NCI-H146 (cell line): ENCODE measurements at regions not wholly inside any gene's neighbourhood (a gene's known extent, or its start where the extent isn't known, plus 50 kb on each side); places are given as distances from the start of the nearest gene placed in this dataset.
"Not testable (repeated sequence)": the region's sequence is repeated elsewhere in the genome, so short reads cannot be mapped to it uniquely, and the experiment has no call there.

Experiments
- DNase-seq: peaks from one replicate; lab custom pipeline; 2025; lab: John Stamatoyannopoulos, UW

DNA sequence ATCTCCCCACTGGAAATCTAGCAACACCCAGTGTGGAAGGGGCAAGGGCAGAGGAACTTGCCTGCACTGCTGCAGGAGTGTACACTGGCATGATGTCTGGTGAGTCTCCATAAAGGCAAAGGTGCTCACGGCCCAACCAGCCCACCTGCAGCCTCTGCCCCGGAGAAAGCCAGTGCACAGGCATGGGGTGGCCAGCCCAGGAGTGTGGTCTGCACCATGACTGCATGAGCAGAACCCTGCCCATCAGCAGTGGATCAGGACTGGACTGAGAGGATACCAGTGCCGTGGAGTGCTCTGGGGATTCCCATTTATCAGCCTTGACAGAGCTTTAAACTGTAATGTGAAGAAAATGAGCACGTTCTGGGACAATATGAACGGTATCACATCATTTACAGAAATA, 342.6 kb upstream of the HS6ST1 start:
- DNase-seq = no peak

DNA sequence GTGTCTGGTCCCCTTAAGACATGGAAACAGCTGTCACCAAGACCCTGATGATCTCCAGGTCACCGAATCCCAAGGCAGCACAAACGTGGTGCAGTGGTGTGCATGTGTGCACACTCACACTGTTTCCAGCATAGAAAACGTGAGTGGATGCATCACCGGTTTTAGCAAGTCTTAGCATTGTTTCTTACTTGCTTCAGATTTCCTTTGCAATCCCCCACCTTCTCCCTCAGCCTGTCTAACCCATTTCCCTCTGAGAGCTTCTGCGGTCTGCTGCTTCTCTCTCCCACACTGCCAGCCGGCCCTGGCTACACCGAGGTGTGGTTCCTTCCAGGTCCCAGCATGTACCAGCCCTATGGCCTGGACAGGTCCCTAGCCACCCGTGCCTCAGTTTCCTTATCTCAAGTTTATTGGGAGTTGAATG, 343.4 kb upstream of the HS6ST1 start:
- DNase-seq = no peak

DNA sequence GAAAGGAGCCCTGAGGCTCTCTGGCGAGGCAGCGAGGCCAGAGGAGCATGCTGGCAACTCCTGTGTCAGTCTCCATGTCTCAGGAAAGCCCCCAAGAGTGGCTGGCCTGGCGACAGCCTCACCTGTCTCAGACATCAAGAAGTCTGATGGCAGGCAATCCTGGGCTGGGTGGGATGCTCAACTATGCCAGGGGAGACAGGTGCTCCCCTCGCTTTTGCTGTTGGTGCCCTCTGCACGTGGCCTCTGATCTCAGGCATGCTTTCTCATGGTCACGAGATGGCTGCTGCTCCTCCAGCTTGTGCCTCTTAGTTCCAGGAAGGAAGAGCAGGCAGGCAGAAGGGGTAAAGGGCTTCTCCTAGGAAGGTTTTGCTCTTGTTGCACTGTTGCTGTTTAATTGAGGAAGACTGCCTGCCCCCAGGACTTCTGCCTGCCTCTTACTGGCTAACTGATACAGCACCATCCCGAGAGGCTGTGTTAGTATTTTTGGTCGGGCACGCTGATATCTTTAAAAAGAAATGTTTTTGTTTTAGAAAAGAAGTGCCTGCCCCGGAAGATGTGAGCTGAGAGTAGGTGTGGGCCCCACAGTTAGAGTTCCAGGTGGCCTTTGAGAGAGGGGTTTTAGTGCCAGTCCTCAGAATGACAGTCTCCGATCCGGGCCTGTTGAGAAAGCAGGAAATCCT, 344.8 kb upstream of the HS6ST1 start:
- no peak for DNase-seq

DNA sequence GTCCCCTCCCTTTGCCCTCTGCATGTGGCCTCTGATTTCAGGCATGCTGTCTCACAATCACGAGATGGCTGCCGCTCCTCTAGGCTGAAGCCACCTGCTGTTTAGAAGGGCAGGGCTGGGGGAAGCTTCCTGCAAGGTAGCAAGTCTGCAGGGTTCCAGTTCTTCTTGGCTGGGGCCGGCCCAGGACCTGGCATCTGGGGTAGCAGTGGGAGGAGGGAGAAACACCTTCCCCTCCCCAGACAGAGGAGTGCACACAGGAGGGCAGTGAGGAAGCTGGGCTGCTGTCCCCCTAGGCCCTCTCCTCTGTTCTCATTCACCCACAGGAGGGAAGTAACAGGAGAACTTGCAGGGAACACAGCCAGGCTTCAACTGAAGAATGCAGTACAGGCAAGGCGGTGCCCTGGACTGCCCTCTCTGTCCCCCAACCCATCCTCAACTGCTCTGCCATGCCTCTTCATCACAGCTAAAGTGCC, 345.9 kb upstream of the HS6ST1 start:
- DNase-seq = no peak

GRCh38 chr2:128665113-128665512, 346.4 kb upstream of the HS6ST1 start:
- no peak for DNase-seq

GRCh38 chr2:128666596-128666995, 347.9 kb upstream of the HS6ST1 start:
- DNase-seq = no peak

- DNase-seq = no peak
Measured at GRCh38 chr2:128667391-128667790, 348.7 kb upstream of the HS6ST1 start.

GRCh38 chr2:128668946-128669345, 350.3 kb upstream of the HS6ST1 start:
- no peak for DNase-seq

DNA sequence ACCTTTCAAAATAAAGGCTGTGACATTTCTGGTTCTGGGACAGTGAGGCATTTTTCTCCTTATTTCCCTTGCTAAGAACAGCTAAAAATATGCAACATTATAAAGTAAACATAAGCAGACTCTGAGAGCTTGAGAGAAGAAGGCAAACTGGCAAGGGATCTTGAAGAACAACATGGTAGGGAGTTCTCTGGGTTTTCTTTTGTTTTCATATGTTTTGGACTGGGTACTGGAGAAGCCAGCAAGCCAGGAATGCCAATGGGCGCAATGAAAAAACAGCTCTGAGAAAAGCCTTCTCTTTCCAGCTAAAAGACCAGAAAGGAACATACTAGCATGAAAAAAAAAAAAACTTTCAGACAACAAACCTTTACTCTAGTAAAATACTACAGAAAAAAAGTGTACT, 351.4 kb upstream of the HS6ST1 start:
- DNase-seq = no peak

- DNase-seq = not testable (repeated sequence)
Measured at GRCh38 chr2:128671981-128672757, 353.5 kb upstream of the HS6ST1 start.

GRCh38 chr2:128679680-128680079, 361.0 kb upstream of the HS6ST1 start:
- not testable (repeated sequence) for DNase-seq

DNA sequence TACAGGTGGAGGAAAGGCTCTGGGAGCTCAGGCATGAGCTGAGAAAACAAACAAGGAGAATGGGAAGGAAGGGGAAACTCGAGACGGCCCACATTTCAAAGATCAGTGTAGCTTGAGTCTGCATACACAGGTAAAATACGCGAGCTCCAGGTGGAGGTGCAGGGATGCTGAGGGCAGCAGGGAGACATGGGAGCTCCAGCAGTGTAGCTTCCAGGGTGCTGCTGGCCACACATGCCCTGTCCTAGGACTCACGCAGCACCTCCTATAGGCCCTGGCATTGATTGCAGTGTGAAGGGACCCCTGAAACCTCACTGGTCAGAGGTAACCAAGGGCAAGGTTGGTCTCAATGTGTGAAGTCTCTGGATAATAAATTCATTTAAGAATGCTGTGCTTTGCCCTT, 362.8 kb upstream of the HS6ST1 start:
- no peak for DNase-seq

GRCh38 chr2:128682266-128682665, 363.6 kb upstream of the HS6ST1 start:
- no peak for DNase-seq

- DNase-seq = no peak
Measured at GRCh38 chr2:128682729-128683284, 364.1 kb upstream of the HS6ST1 start.

- DNase-seq = no peak
Measured at GRCh38 chr2:128684523-128684922, 365.9 kb upstream of the HS6ST1 start.

DNA sequence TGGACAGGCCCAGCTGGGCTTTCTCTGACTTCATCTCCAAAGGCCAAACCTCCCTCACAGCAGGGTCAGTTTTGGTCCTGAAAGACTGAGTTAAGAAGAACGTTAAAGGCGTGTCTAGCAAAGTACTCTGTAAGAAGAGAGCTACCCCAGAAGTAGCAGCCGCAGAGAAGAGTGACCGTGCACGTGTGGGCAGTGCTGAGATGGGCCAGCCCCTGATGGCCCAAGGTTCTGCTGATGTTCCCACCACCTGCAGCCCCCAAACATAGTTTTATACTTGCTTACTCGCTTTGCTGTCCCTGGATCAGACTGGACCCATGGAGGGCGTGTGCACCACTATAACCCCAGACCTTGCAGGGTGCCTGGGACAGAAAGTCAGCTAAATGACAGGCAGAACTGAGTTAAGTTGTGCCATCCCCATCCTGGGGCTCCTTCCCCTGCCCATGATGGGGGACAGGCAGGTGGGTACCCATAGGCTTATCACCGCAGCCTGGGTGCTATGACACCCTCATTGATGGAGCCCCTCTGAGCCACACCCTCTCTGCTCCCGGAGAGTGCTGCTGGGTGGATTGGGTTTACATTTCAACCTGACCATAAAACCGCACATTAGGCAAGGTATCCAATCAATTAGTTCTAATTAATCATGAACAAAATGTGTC, 367.3 kb upstream of the HS6ST1 start:
- DNase-seq = no peak

DNA sequence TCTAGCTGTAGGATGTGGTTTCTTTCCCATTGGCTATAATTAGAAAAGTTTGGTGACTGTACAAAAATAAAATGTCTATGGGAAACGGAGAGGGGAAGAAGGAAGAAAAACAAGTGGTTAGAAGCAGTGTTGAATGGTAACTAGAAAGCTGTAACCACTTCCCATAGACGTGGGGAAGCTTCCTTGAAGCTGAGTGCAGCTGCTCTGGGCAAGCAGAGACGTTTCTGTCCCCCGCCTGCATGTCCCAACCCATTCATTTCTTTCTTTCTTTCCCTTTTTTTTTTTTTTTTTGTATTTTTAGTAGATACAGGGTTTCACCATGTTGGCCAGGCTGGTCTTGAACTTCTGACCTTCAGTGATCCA, 367.8 kb upstream of the HS6ST1 start:
- DNase-seq = no peak

- DNase-seq = no peak
Measured at GRCh38 chr2:128686881-128687555, 368.4 kb upstream of the HS6ST1 start.

DNA sequence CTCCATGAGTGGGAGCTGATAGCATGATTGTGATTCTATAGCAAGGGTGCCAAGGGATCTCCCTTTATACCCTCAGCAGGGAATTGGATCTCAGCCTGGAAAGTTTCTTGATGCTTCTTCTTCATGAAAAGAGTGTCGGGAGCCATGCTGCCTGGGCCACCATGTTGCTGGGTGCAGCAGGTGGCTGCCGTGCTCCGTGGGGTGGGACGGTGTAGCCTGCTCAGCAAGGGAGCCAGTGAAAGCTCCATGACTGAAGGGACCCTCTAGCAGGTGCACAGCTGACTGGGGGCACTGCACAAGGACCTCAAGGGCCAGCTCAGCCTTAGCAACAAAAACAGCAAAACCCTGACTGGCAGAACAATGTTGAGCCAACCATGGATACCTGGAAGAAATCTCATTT, 368.9 kb upstream of the HS6ST1 start:
- DNase-seq = no peak

DNA sequence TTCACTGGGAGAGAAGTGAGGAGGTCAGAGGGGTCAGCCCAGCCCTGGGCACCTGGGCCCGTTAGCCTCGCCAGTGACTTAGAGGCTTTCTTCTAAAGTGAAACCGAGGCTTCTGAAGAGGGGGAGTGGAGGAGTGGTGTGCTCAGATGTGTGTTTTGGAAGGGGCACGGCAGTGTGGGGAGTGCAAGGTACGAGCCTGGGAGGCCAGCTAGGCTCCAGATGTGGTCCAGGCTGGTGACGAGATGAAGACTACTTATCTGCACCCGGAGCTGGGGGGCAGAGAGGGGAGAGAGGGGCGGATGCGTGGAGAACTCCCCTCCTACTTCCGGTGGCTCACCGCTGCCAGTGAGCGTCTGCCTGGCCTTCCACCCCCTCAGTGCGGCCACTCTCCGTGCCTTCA, 371.3 kb upstream of the HS6ST1 start:
- DNase-seq = peak; percentile 61

DNA sequence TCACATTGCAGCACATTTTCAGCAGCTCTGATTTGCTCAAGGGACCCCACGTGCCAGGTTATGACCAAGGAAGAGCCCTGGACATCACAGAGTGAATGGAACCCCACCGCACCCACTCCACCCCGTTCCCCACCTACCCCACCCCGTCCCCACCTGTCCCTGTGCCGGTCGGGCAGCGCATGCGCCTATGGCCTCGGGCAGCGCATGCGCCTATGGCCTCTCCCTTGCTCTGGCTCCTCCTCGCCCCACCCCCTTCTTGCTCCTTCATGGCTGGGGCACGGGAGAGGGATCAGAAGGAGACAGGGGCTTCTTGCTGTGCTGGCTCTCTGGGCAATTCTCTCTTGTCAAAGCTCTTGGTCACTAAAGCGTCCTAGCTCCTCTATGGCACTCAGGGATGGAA, 371.8 kb upstream of the HS6ST1 start:
- DNase-seq = peak; percentile 73

- DNase-seq = no peak
Measured at GRCh38 chr2:128690869-128691268, 372.2 kb upstream of the HS6ST1 start.
